ENCODE measurements at regions not wholly inside any gene's neighbourhood (a gene's known extent, or its start where the extent isn't known, plus 50 kb on each side); places are given as distances from the start of the nearest gene placed in this dataset.

DNA sequence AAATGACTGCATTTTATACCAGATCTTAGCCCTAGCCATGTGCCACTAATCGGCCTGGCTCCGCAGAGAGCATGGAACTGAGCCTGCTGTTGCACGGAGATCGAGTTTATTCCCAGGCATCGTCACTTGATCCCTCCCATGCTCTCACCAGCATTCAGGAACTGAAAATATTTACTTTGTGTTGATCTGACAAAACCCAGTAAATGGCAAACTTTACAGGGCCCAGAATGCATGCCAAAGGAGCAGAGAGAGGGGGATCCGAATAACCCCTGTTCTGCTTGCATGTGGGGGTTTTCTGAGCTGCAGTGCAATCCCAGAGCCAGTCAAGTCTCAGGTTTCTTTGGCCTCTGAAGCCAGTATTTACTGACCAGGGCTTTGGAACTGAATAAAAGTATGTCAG, 87.3 kb downstream of the GAS1 start:
- H3K4me2 ChIP-seq (ENCODE audit: extremely low read depth, insufficient read depth, low read length) = no peak overlapping the region
- H3K4me3 ChIP-seq (replicated peaks in 1 of 4; ENCODE audit: control extremely low read depth in 1 of 4, insufficient read depth in 1 of 4, low read depth in 3 of 4, low read length in 4 of 4) = no peak overlapping the region
- H3K4me1 ChIP-seq (ENCODE audit: control insufficient read depth, extremely low read depth, insufficient read depth, low read length) = no peaks in the 10 kb centered on the region
- no peaks in the 10 kb centered on the region for H3K36me3 ChIP-seq (ENCODE audit: control insufficient read depth, insufficient read depth, low read length)
- H2AFZ ChIP-seq (ENCODE audit: low read length) = no peak overlapping the region
- no peaks in the 10 kb centered on the region for H3K27me3 ChIP-seq (ENCODE audit: control insufficient read depth, insufficient read depth, low read length)
- no peak for TF ChIP-seq EZH2 (IDR thresholded peaks at IDR 0.05; ENCODE audit: low read length, missing control alignments)
- TF ChIP-seq, protein P1, sequence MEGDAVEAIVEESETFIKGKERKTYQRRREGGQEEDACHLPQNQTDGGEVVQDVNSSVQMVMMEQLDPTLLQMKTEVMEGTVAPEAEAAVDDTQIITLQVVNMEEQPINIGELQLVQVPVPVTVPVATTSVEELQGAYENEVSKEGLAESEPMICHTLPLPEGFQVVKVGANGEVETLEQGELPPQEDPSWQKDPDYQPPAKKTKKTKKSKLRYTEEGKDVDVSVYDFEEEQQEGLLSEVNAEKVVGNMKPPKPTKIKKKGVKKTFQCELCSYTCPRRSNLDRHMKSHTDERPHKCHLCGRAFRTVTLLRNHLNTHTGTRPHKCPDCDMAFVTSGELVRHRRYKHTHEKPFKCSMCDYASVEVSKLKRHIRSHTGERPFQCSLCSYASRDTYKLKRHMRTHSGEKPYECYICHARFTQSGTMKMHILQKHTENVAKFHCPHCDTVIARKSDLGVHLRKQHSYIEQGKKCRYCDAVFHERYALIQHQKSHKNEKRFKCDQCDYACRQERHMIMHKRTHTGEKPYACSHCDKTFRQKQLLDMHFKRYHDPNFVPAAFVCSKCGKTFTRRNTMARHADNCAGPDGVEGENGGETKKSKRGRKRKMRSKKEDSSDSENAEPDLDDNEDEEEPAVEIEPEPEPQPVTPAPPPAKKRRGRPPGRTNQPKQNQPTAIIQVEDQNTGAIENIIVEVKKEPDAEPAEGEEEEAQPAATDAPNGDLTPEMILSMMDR (conservative IDR thresholded peaks at IDR 0.05 in 1 of 2, IDR thresholded peaks at IDR 0.05 in 1 of 2; ENCODE audit: low read depth in 1 of 2, low read length in 2 of 2) = no peak
- no peaks in the 10 kb centered on the region for H3K79me2 ChIP-seq (ENCODE audit: control insufficient read depth, insufficient read depth, low read length)
- H4K20me1 ChIP-seq (ENCODE audit: control insufficient read depth, extremely low read depth, insufficient read depth, low read length) = no peaks in the 10 kb centered on the region
- DNase-seq (ENCODE audit: low read depth in 2 of 2) = no peak
- no peak overlapping the region for H3K27ac ChIP-seq (ENCODE audit: insufficient read depth, low read length)
- no peak overlapping the region for H3K9ac ChIP-seq (ENCODE audit: insufficient read depth, low read length)
- no peaks in the 10 kb centered on the region for H3K9me3 ChIP-seq (ENCODE audit: control insufficient read depth, insufficient read depth, low read depth, low read length)

DNA sequence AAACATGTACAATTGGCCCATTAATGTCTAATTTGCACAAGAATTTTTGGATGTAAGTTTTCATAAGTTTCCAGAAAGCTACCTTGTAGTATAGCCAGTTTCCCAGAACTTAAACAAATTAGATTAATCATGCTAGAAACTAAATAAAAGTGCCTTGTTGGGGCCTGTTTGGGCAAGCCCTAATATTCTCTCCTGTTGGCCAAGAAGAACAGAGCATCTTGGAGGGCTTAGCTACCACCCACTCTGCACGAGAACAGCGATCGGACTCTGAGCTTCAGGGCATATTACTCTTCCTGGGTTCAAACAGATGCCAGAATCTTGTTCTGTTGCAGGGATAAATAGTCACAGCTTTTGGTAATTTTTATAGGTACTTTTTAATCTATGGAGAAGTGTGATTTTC, 88.2 kb downstream of the GAS1 start:
- Histone ChIP-seq H3K4me3 (replicated peaks in 1 of 4; ENCODE audit: control extremely low read depth in 1 of 4, insufficient read depth in 1 of 4, low read depth in 3 of 4, low read length in 4 of 4) (no peak overlapping the region), H3K79me2 (ENCODE audit: control insufficient read depth, insufficient read depth, low read length) (no peaks in the 10 kb centered on the region), H3K9ac (ENCODE audit: insufficient read depth, low read length) (no peak overlapping the region), H3K4me2 (ENCODE audit: extremely low read depth, insufficient read depth, low read length) (no peak overlapping the region), H3K27me3 (ENCODE audit: control insufficient read depth, insufficient read depth, low read length) (no peaks in the 10 kb centered on the region), H3K9me3 (ENCODE audit: control insufficient read depth, insufficient read depth, low read depth, low read length) (no peaks in the 10 kb centered on the region), H3K27ac (ENCODE audit: insufficient read depth, low read length) (no peak overlapping the region), H2AFZ (ENCODE audit: low read length) (no peak overlapping the region), H3K4me1 (ENCODE audit: control insufficient read depth, extremely low read depth, insufficient read depth, low read length) (no peaks in the 10 kb centered on the region), H3K36me3 (ENCODE audit: control insufficient read depth, insufficient read depth, low read length) (no peaks in the 10 kb centered on the region), H4K20me1 (ENCODE audit: control insufficient read depth, extremely low read depth, insufficient read depth, low read length) (no peaks in the 10 kb centered on the region)
- no peak for DNase-seq (ENCODE audit: low read depth in 2 of 2)
- TF ChIP-seq, protein P1 (conservative IDR thresholded peaks at IDR 0.05 in 1 of 2, IDR thresholded peaks at IDR 0.05 in 1 of 2; ENCODE audit: low read depth in 1 of 2, low read length in 2 of 2) = no peak
- TF ChIP-seq EZH2 (IDR thresholded peaks at IDR 0.05; ENCODE audit: low read length, missing control alignments) = no peak

DNA sequence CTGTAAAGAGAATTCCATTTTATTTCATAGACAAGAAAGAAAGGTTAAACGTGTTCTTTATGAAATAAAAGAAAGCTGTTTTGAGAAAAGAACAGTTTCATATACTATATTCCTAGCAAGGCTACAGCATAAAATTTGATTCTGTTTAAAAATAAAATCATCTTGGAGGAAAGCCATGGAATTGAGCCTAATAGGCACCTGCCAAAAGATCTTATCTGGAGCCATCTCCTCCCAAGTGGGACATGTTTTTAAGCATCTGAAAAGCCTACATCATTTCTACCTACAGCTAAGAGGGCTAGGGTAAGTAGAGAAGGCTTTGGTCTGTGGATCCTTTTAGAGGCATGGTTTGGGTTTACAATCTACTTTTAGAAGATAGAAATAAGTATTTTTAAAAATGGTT, 89.3 kb downstream of the GAS1 start:
- H3K4me2 ChIP-seq (ENCODE audit: extremely low read depth, insufficient read depth, low read length) = no peak overlapping the region
- H3K79me2 ChIP-seq (ENCODE audit: control insufficient read depth, insufficient read depth, low read length) = no peaks in the 10 kb centered on the region
- TF ChIP-seq, protein P1 (conservative IDR thresholded peaks at IDR 0.05 in 1 of 2, IDR thresholded peaks at IDR 0.05 in 1 of 2; ENCODE audit: low read depth in 1 of 2, low read length in 2 of 2) = no peak
- no peak for TF ChIP-seq EZH2 (IDR thresholded peaks at IDR 0.05; ENCODE audit: low read length, missing control alignments)
- H3K27me3 ChIP-seq (ENCODE audit: control insufficient read depth, insufficient read depth, low read length) = no peaks in the 10 kb centered on the region
- H3K4me1 ChIP-seq (ENCODE audit: control insufficient read depth, extremely low read depth, insufficient read depth, low read length) = no peaks in the 10 kb centered on the region
- H3K4me3 ChIP-seq (replicated peaks in 1 of 4; ENCODE audit: control extremely low read depth in 1 of 4, insufficient read depth in 1 of 4, low read depth in 3 of 4, low read length in 4 of 4) = no peak overlapping the region
- H3K9me3 ChIP-seq (ENCODE audit: control insufficient read depth, insufficient read depth, low read depth, low read length) = no peaks in the 10 kb centered on the region
- H3K36me3 ChIP-seq (ENCODE audit: control insufficient read depth, insufficient read depth, low read length) = no peaks in the 10 kb centered on the region
- H3K9ac ChIP-seq (ENCODE audit: insufficient read depth, low read length) = no peak overlapping the region
- no peak overlapping the region for H2AFZ ChIP-seq (ENCODE audit: low read length)
- no peak for DNase-seq (ENCODE audit: low read depth in 2 of 2)
- no peaks in the 10 kb centered on the region for H4K20me1 ChIP-seq (ENCODE audit: control insufficient read depth, extremely low read depth, insufficient read depth, low read length)
- no peak overlapping the region for H3K27ac ChIP-seq (ENCODE audit: insufficient read depth, low read length)

All from fibroblast of lung (primary cell).